Brain pericyte (primary cell): ENCODE measurements at regions not wholly inside any gene's neighbourhood (a gene's known extent, or its start where the extent isn't known, plus 50 kb on each side); places are given as distances from the start of the nearest gene placed in this dataset.
"Not testable (repeated sequence)": the region's sequence is repeated elsewhere in the genome, so short reads cannot be mapped to it uniquely, and the experiment has no call there.

ENCODE experiments used
- DNase-seq: peaks from one replicate; pipeline ENCODE4 v3.0.0-alpha.2; 2012; ENCODE audit warnings: low read depth, low spot score

DNA sequence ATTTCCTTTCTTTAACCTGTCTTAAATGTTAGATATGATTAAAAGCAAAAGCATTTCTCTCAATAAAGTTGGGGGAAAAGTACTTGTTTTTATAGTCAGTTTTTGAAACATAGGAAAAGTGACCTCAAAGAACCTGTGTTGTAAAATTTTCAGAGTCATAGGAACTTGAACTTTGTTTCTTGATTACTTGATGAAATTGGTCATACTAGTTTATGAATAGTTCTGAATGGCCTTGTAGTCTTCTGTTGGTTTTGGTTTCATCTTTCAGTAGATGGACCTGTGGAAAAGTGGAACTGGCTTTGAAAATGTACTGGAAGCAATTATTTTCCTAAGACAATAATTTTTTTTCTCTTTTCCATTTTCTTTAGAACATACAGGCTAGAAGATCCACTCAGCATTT lies 222.2 kb upstream of the NUDT6 start:
- no peak for DNase-seq

DNA sequence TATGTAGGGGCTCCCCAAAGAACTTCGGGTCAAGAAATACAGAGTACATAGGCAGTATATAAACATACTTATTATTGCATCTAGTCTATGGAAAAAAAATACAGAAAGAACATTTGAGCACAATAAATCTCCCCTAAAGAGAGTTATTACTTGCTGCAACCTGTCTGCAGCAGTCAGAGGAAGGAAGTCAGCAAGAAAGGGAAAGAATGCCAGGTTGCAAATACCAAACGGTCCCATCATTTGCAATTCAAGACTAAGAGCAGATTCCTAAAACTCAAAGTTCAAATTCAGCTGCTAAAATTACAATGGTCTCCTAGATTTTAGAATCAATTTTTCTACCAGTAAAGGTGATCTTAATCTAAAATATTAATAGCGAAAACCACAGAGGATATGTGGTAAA lies 236.2 kb upstream of the NUDT6 start:
- DNase-seq, result no peak

DNA sequence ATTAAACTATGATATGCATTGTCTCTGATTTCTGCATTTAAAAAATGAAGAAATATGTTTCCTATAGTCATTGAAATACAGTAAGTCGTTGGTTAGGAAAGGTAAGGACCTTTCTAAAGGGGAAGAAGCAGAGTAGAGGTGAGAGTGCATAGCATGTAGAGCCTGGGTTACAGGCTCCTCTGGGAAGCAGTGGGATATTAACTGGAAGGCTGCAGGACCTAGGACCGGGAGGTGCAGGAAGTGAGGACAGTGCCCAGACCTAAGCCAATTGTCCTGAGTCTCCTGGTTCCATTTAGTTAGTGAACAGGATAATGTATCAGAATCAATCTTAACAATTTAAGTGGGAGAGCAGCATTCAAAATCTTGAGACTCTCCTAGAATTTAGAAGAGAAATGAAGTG lies 237.1 kb upstream of the NUDT6 start:
- no peak for DNase-seq

DNA sequence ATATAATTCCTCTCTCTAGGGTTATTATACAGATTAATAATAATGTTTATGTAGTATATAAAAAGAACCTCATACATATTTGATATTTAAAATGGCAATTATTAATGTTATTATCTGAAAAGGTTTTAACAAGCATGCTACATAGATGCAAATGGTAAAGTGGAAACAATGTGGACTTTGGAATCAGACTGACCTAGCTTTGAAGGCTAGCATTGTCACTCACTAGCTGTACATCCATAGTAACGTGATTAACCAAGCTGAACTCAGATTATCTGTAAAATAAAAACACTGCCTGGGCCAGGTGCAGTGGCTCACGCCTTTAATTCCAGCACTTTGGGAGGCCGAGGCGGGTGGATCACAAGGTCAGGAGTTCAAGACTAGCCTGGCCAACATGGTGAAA lies 233.7 kb upstream of the SPRY1 start:
- no peak for DNase-seq

DNA sequence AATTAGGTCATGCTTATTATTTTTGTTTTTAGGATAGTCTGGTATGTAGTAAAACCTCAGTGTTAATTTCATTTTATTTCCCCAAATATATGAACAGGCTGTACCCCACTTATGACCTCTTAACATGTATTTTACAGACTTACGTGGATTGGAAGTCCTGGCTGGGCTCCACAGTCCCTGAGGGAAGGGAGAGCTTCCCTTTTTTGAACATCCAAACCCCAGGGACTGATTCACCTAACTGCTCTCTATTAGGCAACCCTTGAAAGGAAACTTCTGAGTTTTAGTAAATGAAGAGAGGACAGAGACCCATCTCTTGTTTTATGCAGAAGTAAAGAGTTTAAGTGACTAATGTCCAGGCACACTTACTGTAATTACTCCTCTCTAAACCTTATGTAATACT lies 233.1 kb upstream of the SPRY1 start:
- no peak for DNase-seq

DNA sequence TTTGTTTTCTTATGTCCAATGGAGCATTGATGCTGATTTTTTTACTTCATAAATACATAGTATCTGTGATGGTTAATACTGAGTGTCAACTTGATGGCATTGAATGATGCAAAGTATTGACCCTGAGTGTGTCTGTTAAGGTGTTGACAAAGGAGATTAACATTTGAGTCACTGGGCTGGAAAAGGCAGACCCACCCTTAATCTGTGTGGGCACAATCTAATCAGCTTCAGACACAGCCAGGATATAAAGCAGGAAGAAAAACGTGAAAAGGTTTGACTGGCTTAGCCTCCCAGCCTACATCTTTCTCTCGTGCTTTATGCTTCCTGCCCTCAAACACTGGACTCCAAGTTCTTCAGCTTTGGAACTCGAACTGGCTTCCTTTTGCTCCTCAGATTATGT lies 230.6 kb upstream of the SPRY1 start:
- DNase-seq, result no peak

DNA sequence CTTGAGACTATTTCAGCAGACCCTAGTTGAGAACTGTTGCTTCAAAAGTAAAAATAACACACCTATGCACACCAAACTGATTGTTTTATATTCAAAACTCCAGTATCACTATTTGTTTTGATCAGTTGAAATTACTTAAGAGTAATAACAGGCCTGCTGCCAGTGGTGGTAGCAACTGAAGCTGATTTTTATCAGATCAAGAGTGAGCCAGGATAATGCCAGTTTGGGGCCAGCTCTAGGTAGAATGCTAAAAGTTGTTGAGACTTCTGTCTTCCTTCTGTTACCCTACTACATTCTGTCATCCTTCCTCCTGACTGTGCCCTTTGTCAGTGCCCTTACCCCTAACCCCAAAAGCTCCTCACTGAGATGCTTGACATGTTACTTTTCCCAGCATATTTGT lies 228.7 kb upstream of the SPRY1 start:
- no peak for DNase-seq

DNA sequence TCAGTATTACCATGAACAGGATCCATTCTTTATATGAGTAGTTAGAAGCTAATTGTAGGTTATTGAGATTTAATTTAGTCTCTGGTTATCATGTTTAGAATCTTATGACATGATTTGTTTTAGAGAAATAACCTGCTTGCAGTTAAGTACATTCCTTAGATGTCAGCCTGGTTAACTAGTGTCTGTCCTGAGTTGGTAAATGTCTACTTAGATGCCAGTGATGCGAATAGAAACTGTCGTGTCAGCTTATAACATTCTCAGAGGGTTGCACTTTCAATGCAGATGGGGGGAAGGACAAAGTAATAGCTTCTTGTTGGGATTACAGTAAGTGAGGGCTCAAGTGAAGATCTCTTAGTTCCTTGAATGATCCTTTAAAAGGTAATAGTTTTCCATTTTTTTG lies 227.8 kb upstream of the SPRY1 start:
- DNase-seq, result no peak

DNA sequence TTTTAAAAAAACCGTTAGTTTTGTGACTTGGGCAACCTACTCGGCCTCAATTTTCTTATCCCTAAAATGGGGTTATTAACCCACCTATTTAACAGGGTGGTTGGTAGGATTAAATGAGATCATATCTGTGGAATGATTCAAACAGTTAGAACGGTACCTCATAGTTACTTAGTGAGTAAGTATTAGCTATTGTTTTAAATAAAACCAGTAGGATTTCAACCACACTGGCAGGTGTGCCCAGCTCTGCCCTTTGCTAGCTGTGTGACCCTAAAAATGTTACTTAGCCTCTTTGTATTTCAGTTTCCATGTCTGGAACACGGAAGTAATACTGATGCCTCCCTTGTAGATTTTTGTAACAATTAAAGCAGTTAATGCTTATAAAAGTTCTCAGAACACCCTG lies 225.8 kb upstream of the SPRY1 start:
- DNase-seq, result no peak

DNA sequence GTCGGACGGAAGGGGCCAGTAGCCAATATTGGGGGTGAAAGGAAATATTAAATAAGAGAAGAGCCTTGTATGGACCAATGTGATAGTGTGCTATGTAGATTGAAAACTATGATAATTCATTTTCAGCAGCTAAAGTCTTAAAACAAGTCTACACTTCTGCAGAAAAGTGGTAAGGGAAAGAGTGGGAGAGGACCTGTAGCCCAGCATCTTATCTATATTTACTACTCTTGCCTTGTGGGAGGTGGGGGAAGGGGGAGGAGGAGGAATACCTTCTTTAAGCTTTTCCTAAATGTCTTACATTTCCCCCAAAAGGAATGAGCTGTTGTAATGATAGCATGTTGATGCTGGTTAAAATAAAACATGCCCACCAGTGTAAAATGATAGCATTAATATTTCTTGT lies 220.0 kb upstream of the SPRY1 start:
- no peak for DNase-seq

DNA sequence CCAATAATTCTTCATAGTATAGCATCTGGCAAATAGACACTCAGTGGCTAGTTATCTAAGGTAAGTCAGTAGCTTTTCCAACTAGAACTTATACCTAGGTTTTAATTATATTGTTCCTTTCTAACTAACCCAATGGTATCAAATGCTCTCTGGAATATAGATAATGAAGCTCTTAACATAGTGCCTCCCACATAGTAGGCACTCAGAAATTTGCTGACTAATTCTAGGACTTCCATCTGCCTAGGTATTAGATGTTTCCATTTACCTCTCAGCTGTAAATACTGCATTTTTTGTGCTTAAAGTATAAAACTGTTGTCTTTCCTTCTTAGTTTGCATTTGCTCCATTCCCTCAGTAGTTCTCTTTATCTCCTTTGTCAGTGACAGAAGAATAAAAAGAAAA lies 214.3 kb upstream of the SPRY1 start:
- DNase-seq, result no peak

DNA sequence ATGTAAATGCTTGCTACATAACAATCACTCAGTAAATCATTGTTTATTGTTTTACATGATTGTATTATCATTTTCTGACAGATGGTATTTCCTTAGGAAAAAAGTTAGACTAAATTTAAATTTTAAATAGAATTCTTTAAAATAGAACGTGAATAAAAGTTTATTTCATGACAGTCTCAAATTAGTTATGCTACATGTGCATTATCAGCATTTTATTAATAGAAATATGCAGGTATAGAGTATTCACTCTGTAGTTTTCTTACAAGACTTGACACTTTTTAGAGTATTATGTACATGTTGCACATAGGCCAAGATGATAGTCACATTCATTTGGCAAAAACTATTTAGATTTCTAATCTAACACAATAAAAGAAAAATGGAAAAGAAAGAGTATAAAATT lies 213.3 kb upstream of the SPRY1 start:
- DNase-seq, result no peak

DNA sequence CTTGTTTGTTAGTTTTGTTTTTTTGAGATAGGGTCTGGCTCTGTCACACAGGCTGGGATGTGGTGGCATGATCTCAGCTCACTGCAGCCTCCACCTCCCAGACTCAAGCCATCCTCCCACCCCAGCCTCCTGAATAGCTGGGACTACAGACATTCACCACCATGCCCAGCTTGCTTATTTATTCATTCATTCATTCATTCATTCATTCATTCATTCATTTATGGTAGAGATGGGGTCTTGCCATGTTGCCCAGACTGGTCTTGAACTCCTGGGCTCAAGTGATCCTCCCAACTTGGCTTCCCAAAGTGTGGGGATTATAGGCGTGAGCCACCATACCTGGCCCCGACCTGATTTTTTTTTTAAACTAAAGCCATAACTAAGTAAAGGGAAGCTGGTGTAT lies 212.8 kb upstream of the SPRY1 start:
- not testable (repeated sequence) for DNase-seq

DNA sequence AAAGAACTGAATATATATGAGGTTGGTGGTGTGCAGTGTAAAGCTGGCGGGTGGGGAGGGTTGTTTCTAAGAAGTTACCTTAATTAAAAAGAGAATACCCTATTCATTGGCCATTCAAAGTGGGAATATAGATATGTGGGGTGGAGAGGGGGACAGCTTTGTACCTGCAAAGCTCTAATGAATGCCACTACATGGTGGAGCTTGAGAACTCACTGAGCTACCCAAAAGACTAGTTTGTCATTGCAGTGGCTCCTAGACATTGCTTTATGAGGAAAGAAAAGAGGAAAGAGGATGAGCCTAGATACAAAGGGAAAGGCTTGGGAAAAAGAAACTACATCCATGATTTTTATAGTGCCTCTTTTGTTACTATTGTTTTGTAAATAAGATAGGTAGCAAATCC lies 209.9 kb upstream of the SPRY1 start:
- DNase-seq, result no peak

DNA sequence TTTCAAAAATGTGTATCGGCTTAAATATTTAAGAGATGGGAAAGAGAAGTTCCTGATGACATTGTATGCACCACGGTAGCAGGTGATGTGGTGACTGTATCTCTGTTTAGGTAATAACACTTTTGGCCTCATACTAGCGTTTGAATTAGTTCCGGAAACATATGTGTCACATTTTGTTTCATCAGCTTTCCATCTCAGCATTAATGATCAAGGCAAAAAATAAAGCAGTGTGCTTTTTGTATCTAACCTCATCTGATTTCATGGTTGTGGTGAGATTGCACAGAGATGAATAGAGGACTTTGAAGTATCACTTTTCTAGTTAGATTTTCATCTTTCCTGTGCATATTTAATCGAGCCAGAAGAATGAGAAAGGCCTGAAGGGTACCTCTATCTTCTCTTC lies 206.4 kb upstream of the SPRY1 start:
- DNase-seq, result no peak

DNA sequence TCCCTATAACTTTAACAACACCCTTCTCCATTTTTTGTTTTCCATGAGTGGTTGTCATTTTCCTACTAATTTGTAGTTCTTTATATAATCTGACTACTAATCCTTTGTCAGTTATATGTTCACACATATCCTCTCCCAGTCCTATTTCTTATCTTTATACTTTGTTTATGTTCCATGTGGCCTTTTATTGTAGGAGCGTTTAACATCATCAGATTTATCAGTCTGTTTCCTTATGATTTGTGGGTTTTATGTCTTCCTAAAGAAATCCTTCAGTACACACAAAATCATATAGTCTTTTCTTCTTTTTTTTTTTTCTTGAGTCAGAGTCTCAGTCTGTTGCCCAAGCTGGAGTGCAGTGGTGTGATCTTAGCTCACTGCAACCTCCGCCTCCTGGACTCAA lies 204.9 kb upstream of the SPRY1 start:
- no peak for DNase-seq

DNA sequence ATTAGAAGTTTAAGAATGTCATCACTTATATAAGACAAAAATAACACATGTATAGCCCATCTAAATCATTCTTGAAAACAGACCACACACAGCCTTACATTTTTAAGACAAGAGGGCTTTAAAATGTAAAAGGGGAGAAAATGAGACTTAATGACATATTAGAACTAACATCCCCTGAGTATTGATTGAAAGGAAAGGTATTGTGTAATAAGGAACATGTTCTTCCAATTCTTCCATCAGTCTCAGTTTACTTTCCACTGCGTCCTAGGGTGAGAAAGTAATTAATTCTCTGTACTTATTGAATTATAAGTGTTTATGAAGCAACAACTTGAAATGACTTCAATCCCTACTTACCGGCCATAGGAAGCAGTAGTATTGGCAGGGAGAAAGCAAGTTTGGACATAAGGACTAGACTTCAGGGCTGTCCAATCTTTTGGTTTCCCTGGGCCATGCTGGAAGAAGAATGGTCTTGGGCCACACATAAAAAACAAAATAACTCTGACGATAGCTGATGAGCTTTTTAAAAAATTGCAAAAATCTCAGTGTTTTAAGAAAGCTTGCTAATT lies 202.7 kb upstream of the SPRY1 start:
- DNase-seq, result no peak

DNA sequence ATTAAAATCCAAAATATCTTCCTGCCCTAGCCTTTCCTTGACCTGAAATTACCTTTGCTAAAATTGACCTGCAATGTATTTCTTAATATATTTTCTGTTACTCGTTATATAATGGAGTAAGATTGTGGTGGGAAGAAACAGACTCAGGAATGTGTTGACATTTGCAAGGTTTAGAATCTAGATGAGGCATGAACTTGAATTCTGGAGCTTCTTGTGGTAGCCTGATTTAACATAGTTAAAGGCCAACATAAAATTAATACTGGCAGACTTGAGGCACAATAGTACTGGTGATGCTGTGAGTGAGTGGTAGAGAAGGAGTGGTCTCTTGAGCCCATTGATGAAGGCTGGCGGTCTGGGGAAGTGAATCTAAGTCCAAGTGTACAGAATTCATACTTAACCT lies 197.9 kb upstream of the SPRY1 start:
- DNase-seq, result no peak

DNA sequence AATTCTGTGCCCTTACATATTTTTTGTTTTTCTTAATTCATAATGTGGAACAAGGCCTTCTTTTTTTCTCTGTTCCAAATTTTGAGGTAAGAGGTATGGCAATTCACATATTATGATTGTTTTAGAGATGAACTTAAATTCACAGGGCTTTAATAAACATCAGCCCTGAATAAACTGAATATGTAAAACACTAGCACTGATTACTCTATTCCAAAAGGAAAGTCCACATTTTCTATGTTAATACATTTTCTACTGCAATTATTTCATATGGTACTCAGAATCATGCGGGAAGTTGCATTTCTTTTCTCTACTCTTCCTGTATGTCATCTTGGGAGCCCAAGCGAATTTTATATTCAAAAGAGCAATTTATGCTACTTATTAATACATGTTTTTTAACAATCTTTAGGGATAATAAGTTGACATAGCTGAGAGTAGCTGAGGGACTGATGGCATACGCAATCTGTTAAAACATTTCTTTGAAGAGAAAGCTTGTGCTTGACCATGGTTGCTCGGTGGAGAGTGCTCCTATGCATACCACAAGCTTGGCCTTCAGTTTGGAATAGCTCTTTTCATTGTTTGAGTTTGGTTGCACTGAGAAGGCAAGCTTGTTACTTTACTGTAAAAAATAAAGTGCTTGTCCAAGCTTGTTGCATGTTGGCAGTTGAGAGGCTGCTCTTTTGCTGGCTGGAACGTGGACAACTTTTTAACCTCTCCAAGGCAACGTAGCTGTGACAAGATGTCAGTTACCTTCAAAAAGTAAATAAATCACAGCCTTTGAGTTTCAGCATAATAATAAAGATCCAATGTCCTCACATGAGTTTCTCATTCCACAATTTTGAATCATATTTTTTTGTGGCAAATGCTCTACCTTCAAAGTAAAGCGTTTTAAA lies 196.3 kb upstream of the SPRY1 start:
- no peak for DNase-seq

DNA sequence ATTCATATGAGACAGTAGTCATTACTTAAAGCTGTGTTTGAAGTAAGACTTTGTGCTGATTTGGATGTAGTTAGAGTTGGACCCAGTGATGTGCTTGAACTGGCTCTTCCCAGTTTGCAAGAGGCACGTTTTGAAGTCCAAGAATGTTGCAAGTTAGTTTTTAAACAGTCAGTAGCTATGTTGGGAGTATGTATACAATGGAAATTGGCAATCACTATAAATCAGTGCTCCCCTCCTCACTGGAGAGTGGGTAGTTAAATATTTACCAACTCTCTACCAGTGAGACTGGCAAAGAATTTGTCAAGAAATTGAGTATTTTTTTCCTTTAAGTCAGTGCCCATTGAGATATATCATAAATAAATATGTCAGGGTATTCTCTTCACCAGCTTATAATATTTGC lies 191.9 kb upstream of the SPRY1 start:
- DNase-seq, result no peak

DNA sequence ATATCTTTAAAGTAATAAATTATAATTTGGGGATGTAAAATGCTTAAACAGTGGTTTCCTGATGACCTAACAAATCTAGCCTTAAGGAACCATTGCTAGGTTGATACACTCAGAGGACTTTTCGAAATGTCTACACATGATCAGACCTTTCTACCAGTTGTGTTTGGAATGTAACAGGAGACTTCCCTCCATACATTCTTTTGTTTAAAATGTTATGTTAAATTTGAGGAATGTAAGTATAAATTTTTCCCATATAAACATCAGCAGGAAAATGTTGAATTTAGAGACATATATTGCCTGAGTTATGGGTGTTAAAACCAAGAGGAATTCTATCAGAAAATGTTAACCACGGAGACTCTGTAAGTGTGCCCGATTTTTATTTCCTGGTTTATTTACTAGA lies 190.6 kb upstream of the SPRY1 start:
- DNase-seq, result no peak

DNA sequence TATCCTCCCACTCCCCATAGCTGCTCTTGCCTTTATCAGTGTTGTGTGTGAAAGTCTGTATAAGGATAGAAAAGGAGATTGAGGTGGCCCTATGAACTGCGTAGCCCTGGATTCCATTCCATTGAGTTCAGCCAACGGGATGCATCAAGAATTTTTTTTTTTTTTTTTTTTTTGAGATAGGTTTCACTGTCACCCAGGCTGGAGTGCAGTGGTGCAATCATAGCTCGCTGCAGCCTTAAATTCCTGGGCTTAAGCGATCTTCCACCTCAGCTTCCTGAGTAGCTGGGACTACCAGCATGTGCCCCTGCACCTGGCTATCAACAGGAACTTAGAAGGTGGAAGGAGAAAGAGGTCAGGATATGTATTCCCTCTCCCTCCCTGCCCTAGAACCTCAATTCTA lies 187.2 kb upstream of the SPRY1 start:
- DNase-seq, result no peak

DNA sequence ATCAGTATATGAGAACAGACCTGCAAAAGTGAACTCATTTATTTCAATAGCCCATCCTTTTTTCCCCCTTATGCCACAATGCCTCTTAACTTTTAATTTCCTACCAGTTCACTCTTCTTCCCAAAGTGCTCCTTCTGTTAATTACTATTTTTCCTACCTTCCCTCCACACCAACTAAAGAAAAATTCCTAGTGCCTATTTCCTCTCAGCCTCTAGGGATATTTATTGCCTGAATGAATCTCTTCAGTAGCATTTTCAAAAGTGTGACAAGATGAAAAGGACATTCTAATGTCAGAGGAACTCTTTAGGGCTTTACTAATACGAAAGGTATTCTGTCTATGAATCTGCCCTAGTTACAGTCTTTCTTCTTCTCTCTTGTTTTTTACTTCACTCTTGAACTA lies 181.1 kb upstream of the SPRY1 start:
- DNase-seq, result no peak

DNA sequence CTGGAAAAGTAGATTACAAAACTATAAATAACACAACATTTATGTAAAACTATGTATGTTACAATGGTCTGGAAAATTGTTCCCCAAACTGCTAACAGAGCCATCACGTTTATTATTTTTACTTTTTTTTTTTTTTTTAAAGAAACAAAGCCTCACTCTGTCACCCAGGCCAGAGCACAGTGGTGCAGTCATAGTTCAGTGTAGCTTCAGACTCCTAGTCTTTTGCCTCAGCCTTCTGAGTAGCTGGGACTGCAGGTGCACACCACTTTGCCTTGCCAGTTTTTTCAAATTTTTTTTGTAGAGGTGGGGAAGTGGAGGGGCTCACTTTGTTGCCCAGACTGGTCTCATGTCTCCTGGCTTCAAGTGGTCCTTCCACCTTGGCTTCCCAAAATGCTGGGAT lies 180.1 kb upstream of the SPRY1 start:
- no peak for DNase-seq
